ENCODE measurements at regions not wholly inside any gene's neighbourhood (a gene's known extent, or its start where the extent isn't known, plus 50 kb on each side); places are given as distances from the start of the nearest gene placed in this dataset.

GRCh38 chr6:128597956-128598355 is 77.6 kb upstream of the PTPRK start:
- Histone ChIP-seq H3K4me1 (replicated peaks in 1 of 2) (no peaks in the 10 kb centered on the region), H3K27ac (no peak overlapping the region), H3K4me3 (no peak overlapping the region), H3K27me3 (no peaks in the 10 kb centered on the region), H3K9me3 (replicated peaks in 1 of 3) (no peaks in the 10 kb centered on the region), H3K36me3 (replicated peaks in 1 of 2) (no peaks in the 10 kb centered on the region)
- intact Hi-C loops (cut with DNase I): no loop called here
- DNase-seq: no peak
- TF ChIP-seq POLR2A (IDR thresholded peaks at IDR 0.05) (no peak), CTCF (IDR thresholded peaks at IDR 0.05) (no peak)

GRCh38 chr6:128597004-128597403 is 76.6 kb upstream of the PTPRK start:
- no peak for TF ChIP-seq CTCF (IDR thresholded peaks at IDR 0.05)
- TF ChIP-seq POLR2A (IDR thresholded peaks at IDR 0.05): no peak
- Histone ChIP-seq H3K4me1 (replicated peaks in 1 of 2) (no peaks in the 10 kb centered on the region), H3K36me3 (replicated peaks in 1 of 2) (no peaks in the 10 kb centered on the region), H3K27ac (no peak overlapping the region), H3K27me3 (no peaks in the 10 kb centered on the region), H3K9me3 (replicated peaks in 1 of 3) (no peaks in the 10 kb centered on the region), H3K4me3 (no peak overlapping the region)
- DNase-seq: no peak
- intact Hi-C loops (cut with DNase I): no loop called here

- DNase-seq: no peak
- TF ChIP-seq POLR2A (IDR thresholded peaks at IDR 0.05) (no peak), CTCF (IDR thresholded peaks at IDR 0.05) (no peak)
- WGBS, 4 donors: 81 to 90% (median 86%) methylated on average over 1 of the region's 1 CpG
- Histone ChIP-seq H3K27ac (no peak overlapping the region), H3K4me3 (no peak overlapping the region), H3K36me3 (replicated peaks in 1 of 2) (no peaks in the 10 kb centered on the region), H3K27me3 (no peaks in the 10 kb centered on the region), H3K9me3 (replicated peaks in 1 of 3) (no peaks in the 10 kb centered on the region), H3K4me1 (replicated peaks in 1 of 2) (no peaks in the 10 kb centered on the region)
- intact Hi-C loops (cut with DNase I): no loop called here
Measured at GRCh38 chr6:128595544-128595943, 75.1 kb upstream of the PTPRK start.

- intact Hi-C loops (cut with DNase I): no loop called here
- 73 to 89% (median 80%) methylated on average over 1 of the region's 1 CpG for WGBS, 4 donors
- TF ChIP-seq CTCF (IDR thresholded peaks at IDR 0.05): no peak
- TF ChIP-seq POLR2A (IDR thresholded peaks at IDR 0.05): no peak
Measured at GRCh38 chr6:128586095-128586494, 65.7 kb upstream of the PTPRK start.

More at GRCh38 chr6:128586095-128586494, 65.7 kb upstream of the PTPRK start:
- Histone ChIP-seq H3K4me3 (no peak overlapping the region), H3K9me3 (replicated peaks in 1 of 3) (no peaks in the 10 kb centered on the region), H3K36me3 (replicated peaks in 1 of 2) (no peaks in the 10 kb centered on the region), H3K27me3 (no peaks in the 10 kb centered on the region), H3K27ac (no peak overlapping the region), H3K4me1 (replicated peaks in 1 of 2) (no peaks in the 10 kb centered on the region)
- DNase-seq: no peak
